ENCODE measurements at regions not wholly inside any gene's neighbourhood (a gene's known extent, or its start where the extent isn't known, plus 50 kb on each side); places are given as distances from the start of the nearest gene placed in this dataset.

DNA sequence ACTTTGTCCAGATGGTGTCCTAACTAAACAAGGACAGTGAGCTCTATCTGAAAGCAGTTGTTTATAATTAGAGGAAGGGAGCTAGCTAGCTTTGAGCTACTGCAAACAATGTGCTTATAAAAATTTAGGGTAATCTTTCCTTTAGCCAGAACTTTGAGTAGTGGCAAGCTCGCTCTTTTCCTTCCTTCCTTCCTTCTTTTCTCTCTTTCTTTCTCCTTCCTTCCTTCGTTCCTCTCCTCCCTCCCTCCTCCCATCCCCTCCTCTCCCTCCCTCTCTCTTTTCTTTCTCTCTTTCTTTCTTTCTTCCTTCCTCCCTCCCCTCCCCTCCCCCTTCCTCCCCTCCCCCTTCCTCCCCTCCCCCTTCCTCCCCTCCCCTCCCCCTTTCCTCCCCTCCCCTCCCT, 520.1 kb downstream of the INHBA start:
- Histone ChIP-seq H3K27ac (no peak overlapping the region), H3K27me3 (no peaks in the 10 kb centered on the region), H3K4me3 (no peak overlapping the region), H3K4me1 (no peaks in the 10 kb centered on the region), H3K9me3 (no peaks in the 10 kb centered on the region), H3K36me3 (no peaks in the 10 kb centered on the region)
- WGBS, 2 donors, result 75 to 92% methylated on average over 2 of the region's 2 CpGs
- TF ChIP-seq CTCF (IDR thresholded peaks at IDR 0.05), result no peak
- no peak for TF ChIP-seq POLR2A (IDR thresholded peaks at IDR 0.05)
- intact Hi-C loops (cut with DNase I), result no loop called here
- DNase-seq, result no peak

- no peak for DNase-seq
Measured at GRCh38 chr7:41175435-41175834, 527.5 kb downstream of the INHBA start.

GRCh38 chr7:41174521-41174920, 528.4 kb downstream of the INHBA start:
- TF ChIP-seq POLR2A (IDR thresholded peaks at IDR 0.05), result no peak
- TF ChIP-seq CTCF (IDR thresholded peaks at IDR 0.05), result no peak
- no peaks in the 10 kb centered on the region for H3K4me1 ChIP-seq
- no peaks in the 10 kb centered on the region for H3K36me3 ChIP-seq
- H3K9me3 ChIP-seq, result no peaks in the 10 kb centered on the region
- DNase-seq, result no peak
- WGBS, 2 donors, result 85 to 95% methylated on average over 2 of the region's 2 CpGs
- no peak overlapping the region for H3K4me3 ChIP-seq
- H3K27ac ChIP-seq, result no peak overlapping the region
- intact Hi-C loops (cut with DNase I), result no loop called here
- no peaks in the 10 kb centered on the region for H3K27me3 ChIP-seq

More at GRCh38 chr7:41175435-41175834, 527.5 kb downstream of the INHBA start:
- WGBS, 2 donors, result 94% methylated on average over 5 to 8 of the region's 8 CpGs
- H3K27ac ChIP-seq, result no peak overlapping the region
- no peaks in the 10 kb centered on the region for H3K4me1 ChIP-seq
- intact Hi-C loops (cut with DNase I), result no loop called here
- TF ChIP-seq CTCF (IDR thresholded peaks at IDR 0.05) (no peak), POLR2A (IDR thresholded peaks at IDR 0.05) (no peak)
- no peaks in the 10 kb centered on the region for H3K36me3 ChIP-seq
- no peak overlapping the region for H3K4me3 ChIP-seq
- no peaks in the 10 kb centered on the region for H3K9me3 ChIP-seq
- H3K27me3 ChIP-seq, result no peaks in the 10 kb centered on the region

- no peak for DNase-seq
- H3K27me3 ChIP-seq, result no peaks in the 10 kb centered on the region
- TF ChIP-seq CTCF (IDR thresholded peaks at IDR 0.05), result no peak
- no peak for TF ChIP-seq POLR2A (IDR thresholded peaks at IDR 0.05)
- no peak overlapping the region for H3K4me3 ChIP-seq
- H3K9me3 ChIP-seq, result no peaks in the 10 kb centered on the region
- H3K4me1 ChIP-seq, result no peaks in the 10 kb centered on the region
- intact Hi-C loops (cut with DNase I), result no loop called here
- no peak overlapping the region for H3K27ac ChIP-seq
- 75% methylated on average over 2 of the region's 2 CpGs for WGBS, 2 donors
- H3K36me3 ChIP-seq, result no peaks in the 10 kb centered on the region
Measured at GRCh38 chr7:41170466-41170865, 532.4 kb downstream of the INHBA start.

GRCh38 chr7:41169317-41169716, 533.6 kb downstream of the INHBA start:
- 58 to 73% methylated on average over 6 of the region's 6 CpGs for WGBS, 2 donors
- no peaks in the 10 kb centered on the region for H3K4me1 ChIP-seq
- intact Hi-C loops (cut with DNase I), result no loop called here
- no peak for DNase-seq
- TF ChIP-seq CTCF (IDR thresholded peaks at IDR 0.05) (no peak), POLR2A (IDR thresholded peaks at IDR 0.05) (no peak)
- H3K4me3 ChIP-seq, result no peak overlapping the region
- H3K36me3 ChIP-seq, result no peaks in the 10 kb centered on the region
- no peaks in the 10 kb centered on the region for H3K27me3 ChIP-seq
- H3K9me3 ChIP-seq, result no peaks in the 10 kb centered on the region
- no peak overlapping the region for H3K27ac ChIP-seq
